ENCODE measurements at regions not wholly inside any gene's neighbourhood (a gene's known extent, or its start where the extent isn't known, plus 50 kb on each side); places are given as distances from the start of the nearest gene placed in this dataset.

DNA sequence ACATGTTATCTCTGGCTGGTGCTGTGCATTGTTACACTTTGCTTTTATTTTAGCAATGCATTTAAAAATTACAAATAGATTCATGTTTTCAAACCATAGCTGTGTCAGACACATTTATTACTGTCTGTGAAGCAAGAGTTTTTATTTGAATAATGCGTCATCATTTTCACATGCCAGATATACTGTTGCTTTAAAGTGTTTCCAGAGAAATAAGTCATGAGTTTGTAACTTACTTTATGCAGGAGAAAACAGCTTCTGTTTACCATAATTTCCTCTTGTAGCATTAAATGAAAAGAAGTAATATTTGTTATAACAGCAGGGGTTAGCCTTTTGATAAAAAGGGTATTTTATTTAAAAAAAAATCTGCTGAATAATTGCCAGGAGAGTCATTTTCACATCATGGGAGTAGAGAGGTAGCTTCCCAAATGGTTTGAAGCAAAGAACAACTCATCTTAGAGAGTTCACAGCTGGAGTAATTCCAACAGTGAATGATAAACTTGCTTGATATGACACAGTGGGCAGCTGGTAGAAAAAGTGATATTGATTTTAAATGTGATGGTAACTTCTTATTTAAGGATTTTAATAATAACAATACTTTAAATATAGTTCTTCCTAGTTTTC is 1274.5 kb upstream of the CRIM1 start:
- TF ChIP-seq, protein P1, sequence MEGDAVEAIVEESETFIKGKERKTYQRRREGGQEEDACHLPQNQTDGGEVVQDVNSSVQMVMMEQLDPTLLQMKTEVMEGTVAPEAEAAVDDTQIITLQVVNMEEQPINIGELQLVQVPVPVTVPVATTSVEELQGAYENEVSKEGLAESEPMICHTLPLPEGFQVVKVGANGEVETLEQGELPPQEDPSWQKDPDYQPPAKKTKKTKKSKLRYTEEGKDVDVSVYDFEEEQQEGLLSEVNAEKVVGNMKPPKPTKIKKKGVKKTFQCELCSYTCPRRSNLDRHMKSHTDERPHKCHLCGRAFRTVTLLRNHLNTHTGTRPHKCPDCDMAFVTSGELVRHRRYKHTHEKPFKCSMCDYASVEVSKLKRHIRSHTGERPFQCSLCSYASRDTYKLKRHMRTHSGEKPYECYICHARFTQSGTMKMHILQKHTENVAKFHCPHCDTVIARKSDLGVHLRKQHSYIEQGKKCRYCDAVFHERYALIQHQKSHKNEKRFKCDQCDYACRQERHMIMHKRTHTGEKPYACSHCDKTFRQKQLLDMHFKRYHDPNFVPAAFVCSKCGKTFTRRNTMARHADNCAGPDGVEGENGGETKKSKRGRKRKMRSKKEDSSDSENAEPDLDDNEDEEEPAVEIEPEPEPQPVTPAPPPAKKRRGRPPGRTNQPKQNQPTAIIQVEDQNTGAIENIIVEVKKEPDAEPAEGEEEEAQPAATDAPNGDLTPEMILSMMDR (IDR thresholded peaks at IDR 0.05): no peak
- no peak for TF ChIP-seq POLR2A (IDR thresholded peaks at IDR 0.05)
